ENCODE measurements at regions not wholly inside any gene's neighbourhood (a gene's known extent, or its start where the extent isn't known, plus 50 kb on each side); places are given as distances from the start of the nearest gene placed in this dataset.

- CTCF ChIA-PET = interaction anchor here (0.6 to 0.7 kb wide), 2 partner anchors 60 to 233 kb away, joined by 5 to 6 read pairs; no protein-coding TSS in a partner anchor
- DNase-seq (ENCODE audit: low spot score) = no peak
- no peaks in the 10 kb centered on the region for H3K36me3 ChIP-seq (ENCODE audit: insufficient read depth, low read length, poor library complexity, severe bottlenecking)
- H3K27me3 ChIP-seq (replicated peaks; ENCODE audit: insufficient read depth, low read depth, low read length, poor library complexity) = peaks cover 17% of the 10 kb centered on the region
- H3K4me1 ChIP-seq (ENCODE audit: insufficient read depth, low read length, poor library complexity, severe bottlenecking) = no peaks in the 10 kb centered on the region
- H3K27ac ChIP-seq (ENCODE audit: low read depth, low read length, poor library complexity, severe bottlenecking) = no peak overlapping the region
- intact Hi-C loops (cut with micrococcal nuclease; ENCODE audit: unreplicated experiment) = no loop called here
- no peak overlapping the region for H3K4me3 ChIP-seq (ENCODE audit: low read depth, low read length, poor library complexity, severe bottlenecking)
- no TSS peak for BruUV-seq (replicated peaks)
- TF ChIP-seq EZH2 (IDR thresholded peaks at IDR 0.05; ENCODE audit: borderline replicate concordance, low read depth, low read length, poor library complexity, severe bottlenecking) (no peak), CTCF (conservative IDR thresholded peaks at IDR 0.05; ENCODE audit: low read depth, low read length) (no peak)
- POLR2A ChIA-PET (ENCODE audit: low non-redundant PET) = no interaction called here
- H3K9me3 ChIP-seq (ENCODE audit: low read depth, low read length, poor library complexity, severe bottlenecking) = no peaks in the 10 kb centered on the region
These were observed 78.3 kb upstream of the POLG start for GRCh38 chr15:89412905-89413411.

- TF ChIP-seq CTCF (conservative IDR thresholded peaks at IDR 0.05; ENCODE audit: low read depth, low read length) (no peak), EZH2 (IDR thresholded peaks at IDR 0.05; ENCODE audit: borderline replicate concordance, low read depth, low read length, poor library complexity, severe bottlenecking) (no peak)
- H3K4me1 ChIP-seq (ENCODE audit: insufficient read depth, low read length, poor library complexity, severe bottlenecking) = no peaks in the 10 kb centered on the region
- H3K9me3 ChIP-seq (ENCODE audit: low read depth, low read length, poor library complexity, severe bottlenecking) = no peaks in the 10 kb centered on the region
- intact Hi-C loops (cut with micrococcal nuclease; ENCODE audit: unreplicated experiment) = no loop called here
- DNase-seq (ENCODE audit: low spot score) = no peak
- peaks cover 19% of the 10 kb centered on the region for H3K27me3 ChIP-seq (replicated peaks; ENCODE audit: insufficient read depth, low read depth, low read length, poor library complexity)
- no peak overlapping the region for H3K27ac ChIP-seq (ENCODE audit: low read depth, low read length, poor library complexity, severe bottlenecking)
- no peak overlapping the region for H3K4me3 ChIP-seq (ENCODE audit: low read depth, low read length, poor library complexity, severe bottlenecking)
- CTCF ChIA-PET = no interaction called here
- POLR2A ChIA-PET (ENCODE audit: low non-redundant PET) = no interaction called here
- no TSS peak for BruUV-seq (replicated peaks)
- no peaks in the 10 kb centered on the region for H3K36me3 ChIP-seq (ENCODE audit: insufficient read depth, low read length, poor library complexity, severe bottlenecking)
These were observed 75.4 kb upstream of the POLG start for GRCh38 chr15:89410039-89410435.

GRCh38 chr15:89409184-89410038, 74.8 kb upstream of the POLG start:
- H3K27me3 ChIP-seq (replicated peaks; ENCODE audit: insufficient read depth, low read depth, low read length, poor library complexity) = peaks cover 19% of the 10 kb centered on the region
- DNase-seq (ENCODE audit: low spot score) = no peak
- H3K9me3 ChIP-seq (ENCODE audit: low read depth, low read length, poor library complexity, severe bottlenecking) = no peaks in the 10 kb centered on the region
- ChIA-PET POLR2A (ENCODE audit: low non-redundant PET) (no interaction called here), CTCF (no interaction called here)
- no peak for TF ChIP-seq CTCF (conservative IDR thresholded peaks at IDR 0.05; ENCODE audit: low read depth, low read length)
- no peak for TF ChIP-seq EZH2 (IDR thresholded peaks at IDR 0.05; ENCODE audit: borderline replicate concordance, low read depth, low read length, poor library complexity, severe bottlenecking)
- H3K4me3 ChIP-seq (ENCODE audit: low read depth, low read length, poor library complexity, severe bottlenecking) = no peak overlapping the region
- H3K4me1 ChIP-seq (ENCODE audit: insufficient read depth, low read length, poor library complexity, severe bottlenecking) = no peaks in the 10 kb centered on the region
- intact Hi-C loops (cut with micrococcal nuclease; ENCODE audit: unreplicated experiment) = no loop called here
- no TSS peak for BruUV-seq (replicated peaks)
- H3K36me3 ChIP-seq (ENCODE audit: insufficient read depth, low read length, poor library complexity, severe bottlenecking) = no peaks in the 10 kb centered on the region
- no peak overlapping the region for H3K27ac ChIP-seq (ENCODE audit: low read depth, low read length, poor library complexity, severe bottlenecking)
